ACHN (cell line): ENCODE measurements at regions not wholly inside any gene's neighbourhood (a gene's known extent, or its start where the extent isn't known, plus 50 kb on each side); places are given as distances from the start of the nearest gene placed in this dataset.
"Not testable (repeated sequence)": the region's sequence is repeated elsewhere in the genome, so short reads cannot be mapped to it uniquely, and the experiment has no call there.

Experiments
- DNase-seq: peaks from one replicate; pipeline ENCODE4 v3.0.0-alpha.2; 2015
- in situ Hi-C: cut with HindIII; loops from 2 replicates; pipeline ENCODE4 v1.10.0; 2017; ENCODE audit warnings: low sequenced_read_pairs, low pct_ligation_motif_present, low pct_unique_long_range_greater_than_20kb

DNA sequence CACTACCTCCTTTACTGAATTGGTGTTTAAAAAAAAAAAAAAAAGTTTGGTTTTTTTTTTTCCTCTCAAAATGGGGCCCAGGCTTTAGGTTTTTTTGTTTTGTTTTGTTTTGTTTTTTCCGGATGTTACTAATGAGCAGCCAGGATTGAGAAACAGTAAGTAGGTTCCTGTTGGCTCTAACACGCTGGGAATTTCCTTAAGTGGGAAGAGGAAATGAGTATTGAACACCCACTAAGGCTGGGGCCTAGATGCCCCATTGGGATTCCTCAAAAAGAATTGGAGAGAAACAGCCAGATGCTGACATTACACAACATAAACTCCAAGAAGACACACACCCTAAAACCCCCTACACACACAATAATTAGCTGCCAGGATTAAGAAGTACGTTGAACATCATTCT lies 102.2 kb upstream of the NANOS1 start:
- no peak for DNase-seq
- in situ Hi-C loops: no loop called here

DNA sequence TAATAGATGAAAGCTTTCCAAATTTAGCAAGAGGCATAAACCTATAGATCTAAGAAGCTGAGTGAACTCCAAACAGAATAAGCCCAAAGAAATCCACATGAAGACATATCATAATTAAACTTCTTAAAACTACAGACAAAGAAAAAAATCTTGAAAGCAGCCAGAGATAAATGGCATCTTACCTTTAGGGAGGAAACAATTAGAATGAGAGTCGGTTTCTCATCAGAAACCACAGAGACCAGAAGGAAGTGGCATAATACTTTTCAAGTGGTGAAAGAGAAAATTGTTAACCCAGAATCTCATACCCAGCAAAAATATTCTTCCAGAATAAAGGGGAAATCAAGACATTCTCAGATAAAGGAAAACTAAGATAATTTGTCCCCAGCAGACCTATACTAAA lies 98.9 kb upstream of the NANOS1 start:
- in situ Hi-C loops: no loop called here
- no peak for DNase-seq

DNA sequence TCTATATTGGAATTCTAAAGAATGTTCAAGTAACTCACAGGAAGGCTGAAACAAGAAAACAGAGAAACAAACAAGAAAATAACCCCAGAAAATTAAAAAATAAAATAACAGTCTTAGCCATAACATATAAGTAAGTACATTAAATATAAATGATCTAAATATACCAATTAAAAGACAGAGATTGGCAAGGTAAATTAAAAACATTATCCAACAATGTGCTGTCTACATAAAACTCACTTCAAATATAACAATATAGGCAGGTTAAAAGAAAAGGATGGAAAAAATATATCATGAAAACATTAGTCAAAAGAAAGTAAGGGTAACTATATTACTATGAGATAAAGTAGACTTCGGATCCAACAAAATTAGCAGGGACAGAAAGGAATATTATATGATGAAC lies 98.1 kb upstream of the NANOS1 start:
- in situ Hi-C loops: no loop called here

DNA sequence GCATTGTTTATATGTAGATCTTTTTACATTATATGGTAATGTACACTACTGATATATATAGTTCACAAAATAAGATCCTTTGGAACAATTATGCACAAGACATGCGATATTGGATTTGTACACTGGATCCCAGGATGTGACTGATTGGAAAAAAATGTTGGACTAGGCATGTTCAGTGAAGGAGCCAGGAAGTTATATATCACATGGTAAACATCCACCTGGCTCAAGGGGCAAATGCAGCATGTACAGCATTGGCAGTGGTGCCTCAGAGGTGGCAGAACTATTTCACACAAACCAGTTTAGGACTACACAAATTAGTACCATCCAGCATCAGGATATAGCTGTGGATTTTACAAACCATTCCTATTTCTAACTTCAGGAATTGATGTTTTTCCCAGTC lies 97.4 kb upstream of the NANOS1 start:
- DNase-seq, in situ Hi-C loops: not testable (repeated sequence)

More for the DNA sequence above, 98.1 kb upstream of the NANOS1 start:
- DNase-seq: no peak

DNA sequence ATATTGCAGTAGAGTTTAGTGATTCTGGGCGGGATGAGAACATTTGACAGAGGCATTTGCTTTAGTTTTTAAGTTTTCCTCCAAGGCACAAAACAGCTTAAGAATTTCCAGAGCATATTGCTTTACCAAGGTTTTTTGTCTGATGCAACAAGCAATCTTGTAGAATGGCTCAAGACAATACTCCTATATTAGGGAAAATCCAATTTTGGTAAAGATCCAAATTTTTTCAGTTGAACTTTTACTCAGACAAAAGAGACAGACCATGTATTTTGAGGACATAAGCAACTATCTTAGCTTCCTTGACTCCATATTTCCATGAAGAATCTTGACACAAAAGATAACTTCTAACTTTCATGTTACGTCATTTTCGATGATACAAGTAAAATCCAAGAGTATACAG lies 92.3 kb upstream of the NANOS1 start:
- DNase-seq: no peak
- in situ Hi-C loops: no loop called here

DNA sequence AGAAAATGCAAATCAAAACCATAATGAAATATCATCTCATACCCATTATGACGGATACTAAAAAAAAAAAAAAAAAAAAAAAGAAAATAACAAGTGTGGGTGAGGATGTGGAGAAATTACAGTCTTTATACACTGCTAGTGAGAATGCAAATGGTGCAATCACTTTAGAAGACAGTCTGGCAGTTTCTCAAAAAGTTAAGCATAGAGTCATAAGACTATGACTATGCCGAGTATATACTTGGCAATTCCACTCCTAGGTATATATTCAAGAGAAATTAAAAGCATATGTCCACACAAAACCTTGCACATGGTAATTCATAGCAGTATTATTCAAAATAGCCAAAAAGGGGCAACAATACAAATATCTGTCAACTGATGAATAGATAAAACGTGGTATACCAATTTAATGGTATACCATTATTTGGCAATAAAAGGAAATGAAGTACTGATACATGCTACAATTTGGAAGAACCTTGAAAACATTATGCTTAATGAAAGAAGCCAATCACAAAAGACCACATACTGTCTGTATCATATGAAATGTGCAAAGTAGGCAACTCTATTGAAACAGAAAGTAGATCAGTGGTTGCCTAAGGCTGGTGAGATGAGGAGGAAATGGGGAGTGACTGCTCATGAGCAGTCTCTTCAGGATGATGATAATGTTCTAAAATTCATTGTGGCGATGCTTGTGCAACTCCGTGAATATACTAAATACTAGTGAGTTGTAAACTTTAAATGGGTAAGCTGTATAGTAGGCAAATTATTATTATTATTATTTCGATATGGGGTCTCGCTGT lies 90.1 kb upstream of the NANOS1 start:
- DNase-seq: no peak
- in situ Hi-C loops: no loop called here

DNA sequence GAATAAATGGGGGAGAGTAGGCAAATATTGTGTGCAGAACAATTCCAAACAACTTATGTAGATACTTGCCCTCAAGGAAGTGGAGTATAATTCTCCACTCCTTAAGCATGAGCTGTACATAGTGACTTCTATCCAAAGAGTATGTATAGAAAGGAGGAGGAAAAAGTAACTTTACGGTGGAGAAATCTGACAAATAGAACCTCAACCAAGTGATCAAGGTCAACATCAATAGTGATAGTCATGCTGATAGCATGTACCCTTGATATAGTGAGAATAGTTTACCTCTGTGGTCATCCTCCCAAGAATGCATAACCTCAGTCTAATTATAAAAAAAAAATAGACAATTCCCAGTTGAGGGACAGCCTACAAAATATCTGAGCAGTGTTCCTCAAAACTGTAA lies 89.1 kb upstream of the NANOS1 start:
- in situ Hi-C loops: no loop called here
- DNase-seq: no peak

DNA sequence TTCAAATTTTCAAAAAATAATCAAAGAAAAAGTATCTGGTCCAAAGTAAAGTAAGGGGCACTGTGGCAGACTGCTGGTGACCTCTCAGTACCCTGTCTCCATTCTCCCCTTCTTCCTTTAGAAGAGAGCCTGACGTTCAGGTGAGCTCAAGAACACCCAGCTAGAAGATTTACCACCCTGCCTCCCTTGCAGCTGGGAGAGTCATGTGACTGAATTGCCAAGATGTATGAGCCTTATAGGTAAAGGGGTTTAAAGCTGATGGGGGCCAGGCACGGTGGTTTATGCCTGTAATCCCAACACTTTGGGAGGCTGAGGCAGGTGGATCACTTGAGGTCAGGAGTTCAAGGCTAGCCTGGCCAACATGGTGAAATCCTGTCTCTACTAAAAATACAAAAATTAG lies 86.3 kb upstream of the NANOS1 start:
- in situ Hi-C loops: no loop called here
- no peak for DNase-seq

DNA sequence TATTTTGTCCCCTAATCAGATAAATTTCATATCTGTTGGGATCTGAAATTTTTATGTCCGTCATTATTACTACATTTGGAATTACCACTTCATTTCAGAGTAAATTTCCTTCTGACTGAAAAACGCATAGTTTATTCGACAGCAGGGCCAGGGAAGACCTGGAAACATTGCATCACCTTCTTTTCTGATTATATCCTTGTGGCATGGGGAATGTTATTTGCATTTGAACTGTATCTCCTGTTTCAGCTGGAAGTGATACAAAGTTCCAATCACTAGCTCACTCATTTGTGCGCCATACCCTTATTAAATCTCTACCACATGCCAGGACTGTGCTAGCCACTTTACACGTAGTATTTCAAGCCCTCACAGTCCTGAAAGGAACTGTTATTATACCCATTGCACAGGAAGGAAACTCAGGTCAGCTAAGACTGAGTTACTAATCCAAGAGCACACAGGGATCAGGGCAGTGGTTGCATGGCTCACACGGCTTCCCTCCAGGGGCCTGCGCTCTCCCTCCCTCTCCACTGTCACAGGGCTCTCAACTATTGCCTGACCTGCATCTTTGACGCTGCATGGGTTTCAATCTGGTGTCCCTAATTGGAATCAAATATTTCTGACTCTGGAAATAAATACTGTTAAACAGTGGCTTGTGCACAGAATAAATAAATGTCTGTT lies 84.4 kb upstream of the NANOS1 start:
- no peak for DNase-seq
- in situ Hi-C loops: no loop called here

DNA sequence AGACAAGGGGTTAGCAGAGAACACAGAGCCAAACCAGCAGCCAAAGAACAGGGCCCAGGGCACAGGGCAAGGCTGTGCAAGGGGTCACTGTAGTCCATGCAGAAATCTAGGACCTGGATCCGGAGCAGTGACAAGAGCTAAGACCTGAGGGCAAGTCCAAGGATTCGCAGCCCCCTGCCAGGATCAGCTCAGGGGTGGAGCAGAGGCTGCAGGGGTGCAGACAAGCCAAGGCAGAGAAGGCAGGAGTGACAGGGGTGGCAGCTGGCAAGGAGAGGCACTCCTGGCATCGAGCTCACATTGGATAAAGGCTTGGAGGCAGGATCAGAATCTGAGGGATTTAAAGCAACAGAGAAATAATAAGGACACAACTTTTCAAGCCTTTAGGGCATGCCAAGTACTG lies 80.7 kb upstream of the NANOS1 start:
- in situ Hi-C loops: no loop called here
- DNase-seq: no peak

DNA sequence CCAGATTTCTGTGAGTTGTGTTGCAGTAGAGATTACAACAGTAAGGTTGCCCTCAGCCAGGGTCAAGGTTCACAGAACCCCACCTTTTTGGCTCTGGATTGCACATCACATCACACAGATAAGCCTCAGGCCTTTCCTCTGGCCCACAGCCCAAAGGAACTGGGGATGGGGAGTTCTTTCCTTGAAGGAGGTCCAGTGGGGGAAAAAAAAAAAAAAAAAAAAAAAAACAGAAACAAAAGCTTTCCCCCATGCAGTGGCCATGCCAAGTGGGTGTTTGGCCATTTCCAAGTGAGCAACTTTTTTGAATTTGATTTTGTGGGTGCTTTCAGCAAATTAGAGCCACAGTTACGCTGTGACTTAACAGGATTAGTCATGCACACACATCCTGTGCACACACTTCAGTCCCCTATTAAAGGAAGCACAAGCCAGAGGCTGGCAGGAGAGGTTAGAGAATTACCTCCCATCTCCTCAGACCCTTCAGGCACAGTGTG lies 79.3 kb upstream of the NANOS1 start:
- in situ Hi-C loops: no loop called here
- peak; percentile 35 for DNase-seq

DNA sequence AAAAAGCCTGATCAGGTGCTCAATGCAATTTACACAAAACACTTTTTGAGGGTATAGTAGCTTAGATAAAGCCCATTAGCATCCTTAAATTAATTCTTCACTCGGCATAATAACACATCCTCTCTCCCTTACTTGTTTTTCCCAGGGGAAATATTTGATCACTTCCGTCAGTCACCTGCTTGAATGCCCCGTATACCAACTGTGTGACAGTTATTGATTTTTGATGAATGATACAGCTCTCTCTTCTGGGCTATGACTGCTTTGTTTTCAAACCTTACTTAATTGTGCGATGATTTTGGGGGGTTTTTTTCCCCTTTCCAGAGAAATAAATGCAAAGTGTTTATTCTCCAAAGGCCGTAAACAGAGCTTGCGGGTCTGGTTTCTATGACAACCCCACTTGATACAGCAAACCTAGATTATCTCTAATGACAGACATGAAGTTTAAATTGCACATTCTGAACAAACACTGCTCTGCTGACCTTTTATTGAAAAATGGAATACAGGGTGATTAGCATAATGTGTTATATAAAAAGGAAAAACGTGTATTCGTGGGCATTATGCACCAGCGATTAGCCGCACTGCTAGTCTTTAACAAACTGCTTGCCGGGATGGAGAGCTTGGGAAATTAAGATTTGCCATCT lies 78.4 kb upstream of the NANOS1 start:
- in situ Hi-C loops: no loop called here
- no peak for DNase-seq

DNA sequence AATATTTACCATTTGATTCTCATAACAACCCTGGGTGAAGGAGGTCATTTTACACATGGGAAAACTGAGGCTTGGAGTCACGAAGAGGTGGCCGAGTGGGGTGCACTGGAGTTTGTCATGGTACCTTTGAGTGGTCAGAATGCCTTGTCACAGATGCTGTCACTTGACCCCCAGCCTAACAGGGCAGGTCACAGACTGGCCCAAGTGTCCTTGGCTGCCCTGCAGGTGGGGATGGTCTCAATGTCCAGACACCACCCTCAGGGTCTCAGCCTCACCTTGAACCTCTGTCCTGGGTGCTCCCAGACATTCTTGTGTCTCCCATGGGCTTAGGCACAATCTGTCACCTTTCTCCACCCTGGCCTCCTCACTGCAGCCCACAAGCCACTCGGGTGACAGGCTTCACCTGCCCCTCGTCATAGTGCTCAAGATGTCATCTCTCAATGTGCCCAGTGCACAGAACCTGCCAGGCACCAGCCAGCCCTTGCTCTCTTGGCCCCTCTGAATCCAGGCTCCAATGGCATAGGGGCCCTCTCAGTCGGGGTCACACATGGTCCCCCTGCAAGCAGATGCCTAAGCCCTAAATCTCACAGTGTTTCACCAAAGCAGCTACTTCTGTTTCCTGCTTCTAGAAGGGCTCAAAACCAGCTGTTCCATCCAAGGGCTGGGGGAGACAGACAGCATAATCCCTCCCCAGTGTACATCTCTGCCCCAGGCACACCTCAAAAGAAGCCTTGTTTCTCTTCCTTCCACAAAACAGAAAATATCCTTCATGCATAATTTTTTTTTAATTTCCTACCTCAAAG lies 76.8 kb upstream of the NANOS1 start:
- no peak for DNase-seq
- in situ Hi-C loops: no loop called here

DNA sequence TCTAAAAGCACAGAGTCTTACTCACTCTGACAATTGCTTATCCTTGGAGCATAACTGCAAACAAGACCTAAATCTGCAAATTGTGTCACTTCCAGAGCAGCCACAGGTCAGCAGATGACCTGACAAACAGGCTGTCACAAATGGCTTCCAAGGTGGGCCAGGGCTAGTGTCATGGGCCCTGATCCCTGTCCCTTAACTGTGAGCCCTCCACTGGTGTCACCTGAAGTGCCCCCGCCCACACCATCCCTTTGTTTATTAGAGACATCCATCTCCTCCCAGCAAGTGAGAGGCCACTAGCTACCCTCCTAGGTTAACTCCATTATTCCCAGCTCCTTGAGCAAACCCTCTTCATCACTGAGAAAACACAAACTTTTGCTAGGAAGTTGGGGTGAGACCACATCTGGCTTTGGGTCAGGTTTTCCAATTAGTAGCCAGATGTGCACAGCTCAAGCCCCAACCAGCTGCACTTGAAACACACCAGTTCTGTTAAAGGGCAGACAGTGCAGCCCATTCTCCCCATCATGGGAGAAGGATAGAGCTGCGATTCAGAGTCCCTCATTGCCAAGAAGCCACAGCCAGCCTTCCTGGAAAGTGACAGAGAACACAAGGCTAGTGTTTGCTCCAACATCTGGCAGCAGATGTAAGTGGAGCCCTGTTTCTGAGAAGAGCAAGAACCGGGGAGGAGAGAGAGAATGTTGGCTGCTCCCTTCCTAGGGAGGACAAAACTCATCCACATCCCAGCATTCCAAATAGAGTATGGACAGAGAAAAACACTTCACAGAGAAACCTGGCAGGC lies 75.7 kb upstream of the NANOS1 start:
- DNase-seq: no peak
- in situ Hi-C loops: no loop called here

DNA sequence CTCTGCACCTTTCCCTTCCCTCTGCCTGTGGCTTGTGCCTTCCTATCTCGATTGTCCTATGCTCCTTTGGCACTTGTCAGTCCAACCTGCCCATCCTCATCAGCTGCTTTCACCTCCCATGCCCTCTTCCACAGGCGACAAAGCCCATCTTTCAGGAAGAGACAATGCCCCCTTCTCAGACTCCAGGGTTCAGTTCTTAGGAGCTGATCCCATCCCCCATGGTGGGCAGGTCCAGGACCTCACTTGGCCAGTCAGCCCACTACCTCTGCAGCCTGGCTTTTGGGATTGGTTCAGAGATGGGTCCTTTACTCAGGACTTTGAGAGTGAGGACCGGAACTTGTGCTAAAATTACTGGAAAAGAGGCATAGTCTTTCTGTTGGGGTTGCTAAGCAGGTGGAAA lies 74.0 kb upstream of the NANOS1 start:
- in situ Hi-C loops: no loop called here
- DNase-seq: no peak

DNA sequence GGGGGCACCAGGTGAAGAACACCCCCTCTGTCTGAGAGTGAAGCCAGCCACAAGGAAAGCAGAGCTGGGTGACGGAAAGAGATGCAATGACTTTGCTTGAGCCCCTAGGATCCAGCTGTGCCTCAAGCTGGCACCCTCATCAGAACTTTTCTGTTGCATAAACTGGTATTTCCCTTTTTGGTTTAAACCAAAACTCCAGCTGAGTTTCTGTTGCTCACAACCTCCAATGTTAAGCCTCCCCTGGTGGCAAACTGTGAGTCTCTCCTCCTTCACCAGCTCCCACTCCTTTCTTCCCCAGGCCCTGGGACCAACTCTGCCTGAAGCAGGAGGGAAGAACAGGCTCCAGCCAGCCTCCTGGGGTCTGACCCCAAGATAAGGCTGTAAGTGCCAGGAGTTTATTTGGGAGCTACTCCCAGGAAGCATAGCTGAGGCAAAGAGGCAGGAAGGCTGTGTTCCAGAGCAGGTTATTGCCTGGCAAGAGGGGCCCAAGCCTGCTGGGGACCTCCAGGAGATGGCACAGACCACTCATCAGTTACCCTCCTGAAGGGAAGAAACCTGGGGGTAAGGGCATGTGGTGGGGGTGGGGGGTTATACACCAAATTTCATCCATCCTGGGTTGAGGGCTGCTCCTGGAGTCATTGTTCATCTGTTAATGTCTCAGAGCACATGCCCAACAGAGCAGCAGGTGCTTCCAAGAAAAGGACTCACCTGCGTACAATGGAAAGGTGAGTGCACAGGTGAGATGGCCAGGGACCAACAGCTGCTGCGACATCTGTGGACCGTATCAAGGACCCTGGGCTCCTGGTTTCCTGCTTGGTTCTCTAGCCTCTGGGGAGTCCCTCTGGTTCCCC lies 73.3 kb upstream of the NANOS1 start:
- no peak for DNase-seq
- in situ Hi-C loops: no loop called here

DNA sequence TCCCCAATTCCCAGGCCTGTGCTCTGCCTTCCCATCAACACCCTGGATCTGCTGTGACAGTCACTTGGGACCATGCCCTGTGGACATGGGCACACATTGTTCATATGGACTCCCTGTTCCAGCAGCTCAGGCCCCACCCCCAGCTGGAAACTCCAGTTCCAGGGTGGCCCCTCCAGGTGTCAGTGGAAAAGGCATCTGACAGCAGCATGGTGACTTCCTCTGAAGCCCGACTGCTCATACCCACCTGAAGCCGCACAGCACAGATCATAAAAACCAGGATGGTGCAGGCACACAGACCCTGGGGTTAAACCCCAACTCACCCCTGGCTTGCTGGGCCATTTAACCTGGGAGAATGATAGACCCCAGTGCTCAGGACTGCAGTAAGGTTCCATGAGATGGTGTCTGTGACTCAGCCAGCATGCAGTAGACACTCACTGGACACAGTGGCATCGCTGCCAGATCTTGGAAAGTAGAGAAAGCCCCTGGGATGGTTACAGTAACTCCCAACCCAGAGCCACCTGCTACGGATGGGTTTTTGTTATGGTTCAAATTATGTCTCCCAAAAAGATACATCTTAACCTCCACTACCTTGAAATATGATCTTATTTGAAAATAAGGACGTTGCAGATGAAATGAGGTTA lies 72.6 kb upstream of the NANOS1 start:
- no peak for DNase-seq
- in situ Hi-C loops: no loop called here
